NCI-H2081 treated with DMSO at 0.1 percent for 48 hours (cell line): ENCODE measurements at regions not wholly inside any gene's neighbourhood (a gene's known extent, or its start where the extent isn't known, plus 50 kb on each side); places are given as distances from the start of the nearest gene placed in this dataset.

ENCODE experiments used
- DNase-seq: peaks from one replicate; lab custom pipeline; 2025; lab: John Stamatoyannopoulos, UW

GRCh38 chr2:16216558-16216945, 276.2 kb downstream of the MYCN start:
- DNase-seq = no peak

DNA sequence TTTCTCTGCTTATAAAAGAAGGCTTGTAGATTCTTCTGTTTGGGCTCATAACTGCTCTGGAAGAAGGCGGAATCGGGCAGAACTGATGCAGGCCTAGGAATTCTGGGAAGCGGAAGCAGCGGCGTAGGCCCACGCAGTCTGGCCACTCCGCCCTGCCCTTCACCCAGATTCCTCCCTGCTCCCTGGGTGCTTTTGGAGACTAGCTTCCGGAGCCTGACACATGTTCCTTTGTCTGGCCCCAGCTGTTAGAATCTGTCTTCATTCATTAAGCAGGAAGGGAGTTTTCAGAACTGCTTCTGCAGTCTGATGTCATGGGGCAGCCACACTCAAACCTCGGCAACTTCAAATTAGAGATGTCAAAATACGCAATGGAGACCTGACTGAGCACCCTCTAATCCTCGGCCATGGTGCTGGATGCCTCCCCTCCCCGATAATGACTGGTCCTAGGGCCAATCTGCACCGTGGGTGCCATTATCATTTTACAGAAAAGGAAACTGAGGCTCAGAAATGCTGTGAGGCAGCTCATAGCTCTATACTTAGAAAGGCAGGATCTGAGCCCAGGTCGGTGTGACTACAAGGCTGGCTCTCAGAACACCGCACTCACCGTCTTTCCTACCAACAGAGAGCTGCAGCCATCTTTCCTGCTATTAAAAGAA, 275.7 kb downstream of the MYCN start:
- no peak for DNase-seq

- no peak for DNase-seq
Observed at GRCh38 chr2:16214861-16215260, 274.5 kb downstream of the MYCN start.

DNA sequence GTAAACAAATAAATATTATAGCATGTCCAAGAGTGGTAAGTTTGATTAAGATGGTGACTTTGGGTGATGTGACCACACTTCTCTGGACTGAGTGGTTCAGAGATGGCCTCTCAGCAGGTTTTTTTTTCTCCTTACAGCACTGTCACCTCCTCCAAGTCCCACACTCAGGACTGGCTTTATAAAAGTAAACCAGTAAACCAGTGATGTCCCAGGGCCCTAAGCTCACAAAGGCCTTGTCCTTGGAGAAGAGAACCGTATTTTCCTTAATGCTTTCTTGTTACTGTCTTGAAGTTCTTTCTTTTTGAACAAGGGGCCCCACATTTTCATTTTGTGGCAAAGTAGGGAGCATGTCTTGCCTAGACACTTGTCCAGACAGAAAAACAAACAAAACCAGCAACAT, 274.0 kb downstream of the MYCN start:
- no peak for DNase-seq

GRCh38 chr2:16212321-16212720, 272.0 kb downstream of the MYCN start:
- DNase-seq = no peak

DNA sequence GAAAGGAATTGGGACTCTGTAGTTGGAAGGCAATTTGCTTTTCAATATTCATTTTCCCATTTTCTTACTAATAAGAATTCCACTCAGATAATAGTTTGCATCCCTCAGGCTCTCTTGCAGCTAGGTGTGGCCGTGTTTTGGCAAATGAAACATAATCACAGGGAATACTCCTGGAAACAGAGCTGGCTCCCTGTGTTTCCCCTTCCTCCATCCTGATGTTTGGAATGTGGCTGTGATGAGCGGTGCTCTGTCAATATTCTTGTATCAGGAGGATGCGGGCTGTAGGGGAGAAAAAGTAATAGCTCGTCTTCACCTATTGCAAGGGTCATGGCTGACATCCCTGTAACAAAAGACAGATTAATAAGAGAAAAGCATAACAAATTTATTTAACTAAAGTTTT, 271.0 kb downstream of the MYCN start:
- no peak for DNase-seq

GRCh38 chr2:16210841-16211240, 270.5 kb downstream of the MYCN start:
- DNase-seq = no peak

DNA sequence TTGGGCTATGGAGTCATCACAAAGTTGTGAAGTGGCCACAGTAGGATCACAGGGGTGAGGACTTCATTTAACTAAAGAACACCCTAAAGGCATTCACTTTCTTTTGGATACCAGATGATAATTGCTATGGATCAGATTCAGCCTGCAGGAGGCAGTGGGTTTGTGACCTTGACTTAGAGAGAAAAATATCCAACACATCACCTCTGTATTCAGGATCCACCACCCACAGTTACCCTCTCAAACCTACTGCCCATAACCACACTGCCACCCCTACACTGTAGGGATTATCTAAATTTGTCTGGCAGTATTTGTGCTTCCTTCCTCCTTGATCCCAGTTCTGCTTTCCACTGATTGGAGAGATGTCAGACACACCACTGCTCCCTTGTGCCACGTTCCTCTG, 269.4 kb downstream of the MYCN start:
- no peak for DNase-seq

- no peak for DNase-seq
Observed at GRCh38 chr2:16208921-16209320, 268.6 kb downstream of the MYCN start.

DNA sequence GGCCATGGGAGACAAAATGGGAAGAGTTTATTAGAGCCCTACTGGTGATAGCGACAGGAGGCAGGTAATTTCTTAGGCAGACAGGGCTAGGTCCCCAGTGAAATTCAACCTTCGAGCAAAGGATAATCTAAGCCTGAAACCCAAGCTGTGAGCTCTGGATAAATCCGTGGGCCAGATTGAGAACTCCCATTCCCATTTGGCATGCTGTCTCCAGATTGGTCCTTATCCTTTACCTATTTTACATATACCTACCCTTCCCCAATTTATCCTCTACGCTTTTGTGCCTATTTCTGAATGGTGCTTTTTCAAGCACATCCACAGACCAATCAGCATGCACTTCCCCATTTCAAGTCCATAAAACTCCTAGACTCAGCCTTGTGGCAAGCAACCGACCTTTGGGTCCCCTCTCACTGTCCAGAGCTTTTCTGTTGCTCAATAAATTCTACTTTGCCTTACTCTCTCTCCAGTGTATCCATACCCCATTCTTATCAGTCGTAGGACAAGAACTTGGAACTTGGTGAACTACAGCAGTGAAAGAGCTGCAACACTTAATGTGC, 268.0 kb downstream of the MYCN start:
- no peak for DNase-seq

GRCh38 chr2:16207611-16208010, 267.3 kb downstream of the MYCN start:
- DNase-seq = no peak

- DNase-seq = no peak
Observed at GRCh38 chr2:16207151-16207550, 266.8 kb downstream of the MYCN start.

DNA sequence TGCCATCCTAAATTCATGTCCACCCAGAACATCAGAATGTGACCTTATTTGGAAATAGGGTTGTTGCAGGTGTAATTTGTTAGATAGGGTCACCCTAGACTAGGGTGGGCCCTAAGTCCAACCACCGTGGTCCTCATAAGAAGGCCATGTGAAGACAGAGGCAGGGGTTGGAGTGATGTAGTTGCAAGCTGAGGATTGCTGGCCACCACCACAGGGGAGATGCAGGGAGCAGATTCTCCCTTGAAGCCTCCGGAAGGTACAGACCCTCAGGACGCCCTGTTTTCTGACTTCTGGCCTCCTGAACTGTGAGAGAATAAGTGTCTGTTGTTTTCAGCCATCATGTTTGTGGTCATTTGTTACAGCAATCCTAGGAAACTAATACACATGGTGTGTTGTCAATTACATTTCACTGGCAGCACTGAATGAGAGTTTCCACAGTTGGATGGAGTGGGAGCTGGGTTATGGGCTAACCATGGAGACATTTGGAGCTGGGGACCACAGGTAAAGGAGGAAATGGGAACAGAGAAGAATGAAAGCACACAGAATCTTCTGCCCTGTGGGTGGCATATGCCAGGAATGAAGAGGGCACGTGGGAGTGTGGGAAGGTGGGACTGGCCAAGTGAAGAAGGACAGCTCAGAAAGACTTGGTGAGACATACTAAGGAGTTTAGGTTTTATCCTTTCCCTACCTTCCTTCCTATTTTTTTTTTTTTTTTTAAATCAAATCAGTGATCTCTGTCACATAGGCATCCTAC, 266.0 kb downstream of the MYCN start:
- no peak for DNase-seq

DNA sequence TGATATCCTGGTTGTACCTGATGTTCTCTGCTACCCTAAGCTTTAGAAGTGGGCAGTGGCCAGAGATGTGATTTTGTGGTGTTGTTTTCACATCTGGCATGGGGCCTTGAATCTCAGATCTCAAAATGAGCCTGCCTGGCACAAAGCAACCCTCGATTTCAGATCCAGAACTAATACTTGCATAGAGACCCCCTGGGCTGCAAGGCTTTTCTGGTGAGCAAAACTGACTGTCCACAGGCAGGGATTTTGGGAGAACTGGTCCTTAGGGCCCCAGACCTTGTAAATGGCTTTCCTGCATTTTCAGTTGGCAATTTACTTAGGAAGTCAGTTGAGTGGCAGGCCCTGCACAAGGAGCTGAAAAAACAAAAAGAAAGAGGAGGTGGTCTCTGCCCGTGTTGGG, 265.3 kb downstream of the MYCN start:
- DNase-seq = no peak

- no peak for DNase-seq
Observed at GRCh38 chr2:16204886-16205620, 264.7 kb downstream of the MYCN start.

- DNase-seq = no peak
Observed at GRCh38 chr2:16204251-16204650, 263.9 kb downstream of the MYCN start.

GRCh38 chr2:16203691-16204090, 263.3 kb downstream of the MYCN start:
- no peak for DNase-seq

GRCh38 chr2:16203069-16203468, 262.7 kb downstream of the MYCN start:
- DNase-seq = no peak

GRCh38 chr2:16202266-16203020, 262.1 kb downstream of the MYCN start:
- DNase-seq = no peak

DNA sequence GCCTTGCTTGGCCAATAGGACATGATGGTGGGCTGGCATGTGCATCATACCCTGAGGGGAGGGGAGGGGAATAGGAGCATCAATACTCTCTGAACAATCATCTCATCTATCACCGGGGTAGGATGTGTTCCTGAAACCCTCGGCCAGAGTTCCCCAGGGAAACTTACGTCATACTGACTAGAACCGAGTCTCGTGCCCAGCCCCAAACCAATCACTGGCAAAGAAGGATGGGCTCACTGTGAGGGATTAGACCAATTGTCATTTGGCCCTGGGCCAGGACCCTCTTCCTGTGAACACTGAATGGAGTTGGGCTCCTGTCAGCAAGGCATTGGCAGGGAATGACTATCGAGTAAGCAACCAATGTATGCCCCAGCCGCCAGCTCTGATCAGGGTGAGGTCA, 261.5 kb downstream of the MYCN start:
- no peak for DNase-seq

- no peak for DNase-seq
Observed at GRCh38 chr2:16200554-16201193, 260.3 kb downstream of the MYCN start.
